GM10266 (cell line): ENCODE measurements at regions not wholly inside any gene's neighbourhood (a gene's known extent, or its start where the extent isn't known, plus 50 kb on each side); places are given as distances from the start of the nearest gene placed in this dataset.

Experiments used
- DNase-seq: peaks from one replicate; pipeline ENCODE4 v3.0.0; 2012; ENCODE audit errors: extremely low spot score
- CTCF ChIP-seq: IDR thresholded peaks from 2 replicates; pipeline ENCODE4 v1.5.1; 2012; ENCODE audit warnings: mild to moderate bottlenecking, low read depth; ENCODE audit not compliant: control insufficient read depth, insufficient read depth; ENCODE audit errors: missing control alignments

- DNase-seq: no peak
- no peak for TF ChIP-seq CTCF
Measured at GRCh38 chr16:65218348-65218747, 96.5 kb upstream of the CDH11 start.

DNA sequence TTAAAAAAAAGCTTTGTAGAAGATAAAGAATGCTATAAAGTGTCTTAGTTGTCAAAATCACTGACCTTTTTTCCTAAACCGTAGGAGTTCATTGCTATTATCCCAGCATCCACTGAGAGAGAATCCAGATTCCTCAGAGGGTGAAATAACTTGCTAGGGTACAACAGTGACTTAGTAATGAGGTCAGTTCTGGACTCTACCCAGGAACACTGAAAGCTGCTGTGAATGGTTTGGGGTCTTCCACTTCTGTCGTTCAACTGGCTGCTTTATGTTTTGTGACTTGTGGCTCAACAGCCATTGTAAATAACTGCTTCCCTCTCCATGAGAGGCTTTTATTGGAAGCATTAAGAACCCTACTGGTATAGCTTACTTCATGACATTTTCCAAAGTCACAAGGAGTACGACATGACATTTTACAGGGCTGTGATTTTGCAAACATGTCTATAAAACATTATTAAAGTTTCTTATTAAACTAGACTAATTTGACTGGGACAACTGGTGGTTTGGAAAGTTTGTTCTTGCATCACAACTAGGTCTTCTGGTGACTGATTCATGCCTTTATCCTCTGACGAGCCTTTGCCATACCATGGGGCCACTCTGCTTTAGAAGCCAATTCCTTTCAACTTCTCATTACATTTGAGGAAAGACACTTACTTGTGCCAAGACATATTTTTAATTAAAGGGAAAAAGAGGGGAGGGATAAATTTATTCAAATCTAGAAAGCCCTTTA lies 92.2 kb upstream of the CDH11 start:
- no peak for DNase-seq
- no peak for TF ChIP-seq CTCF

GRCh38 chr16:65212791-65213190 lies 90.9 kb upstream of the CDH11 start:
- TF ChIP-seq CTCF: no peak
- no peak for DNase-seq

DNA sequence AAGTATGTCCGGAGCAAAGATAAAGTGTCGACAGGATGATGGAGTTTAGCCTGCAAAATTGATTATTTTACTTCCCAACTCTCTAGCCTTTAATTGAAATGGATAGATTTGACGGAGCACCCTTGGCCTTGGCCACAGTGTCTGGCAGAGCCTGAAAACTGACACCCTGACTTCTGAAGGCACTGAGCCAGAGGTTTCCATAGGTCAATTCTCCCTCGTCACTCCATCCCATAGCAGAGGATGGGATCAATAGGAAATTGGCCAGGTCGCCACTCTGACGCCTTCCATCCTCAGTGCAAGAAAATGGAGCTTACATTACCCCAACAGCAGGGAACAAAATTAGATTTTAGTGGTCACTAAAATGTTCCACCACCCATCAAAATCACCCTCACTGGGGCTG lies 90.4 kb upstream of the CDH11 start:
- DNase-seq: no peak
- TF ChIP-seq CTCF: no peak

DNA sequence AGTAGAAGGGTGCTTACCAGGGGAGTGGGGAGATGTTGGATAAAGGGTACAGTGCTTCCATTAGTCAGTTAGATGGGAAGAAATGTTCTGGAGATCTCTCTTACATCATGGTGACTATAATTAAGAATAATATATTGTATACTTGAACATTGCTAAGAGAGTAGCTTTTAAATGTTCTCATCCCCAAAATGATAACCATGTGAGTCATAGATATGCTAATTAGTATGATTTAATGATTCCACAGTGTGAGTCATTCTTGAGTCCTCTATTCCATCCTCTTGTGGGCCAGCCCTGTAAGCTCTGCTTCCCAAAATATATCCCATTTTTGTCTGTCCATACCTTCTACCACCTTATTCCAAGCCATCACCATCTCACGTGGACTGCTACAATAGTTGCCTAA lies 80.6 kb upstream of the CDH11 start:
- DNase-seq: no peak
- no peak for TF ChIP-seq CTCF

GRCh38 chr16:65201511-65201910 lies 79.6 kb upstream of the CDH11 start:
- TF ChIP-seq CTCF: no peak
- DNase-seq: no peak

GRCh38 chr16:65200857-65201256 lies 79.0 kb upstream of the CDH11 start:
- no peak for TF ChIP-seq CTCF

More at GRCh38 chr16:65200857-65201256, 79.0 kb upstream of the CDH11 start:
- no peak for DNase-seq
